ENCODE measurements at regions not wholly inside any gene's neighbourhood (a gene's known extent, or its start where the extent isn't known, plus 50 kb on each side); places are given as distances from the start of the nearest gene placed in this dataset.

DNA sequence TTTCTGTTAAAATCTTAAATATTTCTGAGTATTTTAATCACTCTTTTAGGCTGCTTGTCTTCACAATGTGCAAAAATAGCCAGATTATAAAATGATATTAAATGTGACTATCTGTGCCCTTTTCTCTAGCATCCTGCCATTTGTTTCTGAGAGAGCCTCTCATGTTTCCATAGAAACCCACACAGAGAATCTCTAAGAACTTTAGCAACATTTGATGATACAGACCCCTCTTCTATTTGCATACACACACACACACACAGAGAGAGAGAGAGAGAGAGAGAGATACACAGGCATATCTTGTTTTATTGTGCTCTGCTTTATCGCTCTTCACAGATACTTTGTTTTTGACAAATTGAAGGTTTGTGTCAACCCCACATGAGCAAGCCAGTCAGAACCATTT lies 134.5 kb upstream of the DDX18 start:
- no peak overlapping the region for H3K27ac Mint-ChIP-seq (ENCODE audit: low read depth, unreplicated experiment)
- peaks cover 5% of the 10 kb centered on the region for H3K36me3 Mint-ChIP-seq (ENCODE audit: insufficient read depth, unreplicated experiment)
- ChIA-PET POLR2A (no interaction called here), CTCF (no interaction called here)
- intact Hi-C loops (cut with micrococcal nuclease): no loop called here
- no peak overlapping the region for H3K4me3 Mint-ChIP-seq (ENCODE audit: unreplicated experiment)
- peaks cover 8% of the 10 kb centered on the region for H3K9me3 Mint-ChIP-seq (ENCODE audit: unreplicated experiment)
- no peak for DNase-seq (ENCODE audit: unreplicated experiment)
- no peak for TF ChIP-seq CTCF (IDR thresholded peaks at IDR 0.05; ENCODE audit: unreplicated experiment)
- H3K27me3 Mint-ChIP-seq (ENCODE audit: insufficient read depth, unreplicated experiment): no peaks in the 10 kb centered on the region
- peaks cover 7% of the 10 kb centered on the region for H3K4me1 Mint-ChIP-seq (ENCODE audit: insufficient read depth, unreplicated experiment)
- BruUV-seq (replicated peaks): no TSS peak

DNA sequence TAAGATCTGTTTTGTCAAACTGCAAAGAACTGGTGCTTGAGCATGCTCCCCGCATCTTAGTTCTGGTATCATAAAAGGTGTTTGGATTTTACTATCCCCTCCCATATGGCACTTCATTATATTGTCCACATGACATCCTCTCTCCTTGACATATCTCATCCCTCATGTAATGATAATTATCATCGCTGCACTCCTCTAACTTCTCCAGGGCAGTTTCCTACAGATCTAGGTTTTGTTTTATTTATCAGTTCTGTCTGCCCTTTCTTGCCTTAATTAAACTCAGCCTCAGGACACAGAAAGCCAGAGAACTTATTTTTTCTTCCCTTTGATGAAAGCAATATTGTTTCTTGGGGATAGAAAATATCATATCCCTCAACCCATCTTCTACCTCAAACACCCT lies 129.6 kb upstream of the DDX18 start:
- no peak for DNase-seq (ENCODE audit: unreplicated experiment)
- intact Hi-C loops (cut with micrococcal nuclease): no loop called here
- H3K4me3 Mint-ChIP-seq (ENCODE audit: unreplicated experiment): no peak overlapping the region
- H3K27ac Mint-ChIP-seq (ENCODE audit: low read depth, unreplicated experiment): no peak overlapping the region
- H3K36me3 Mint-ChIP-seq (ENCODE audit: insufficient read depth, unreplicated experiment): no peaks in the 10 kb centered on the region
- no peaks in the 10 kb centered on the region for H3K4me1 Mint-ChIP-seq (ENCODE audit: insufficient read depth, unreplicated experiment)
- H3K27me3 Mint-ChIP-seq (ENCODE audit: insufficient read depth, unreplicated experiment): no peaks in the 10 kb centered on the region
- peaks cover 8% of the 10 kb centered on the region for H3K9me3 Mint-ChIP-seq (ENCODE audit: unreplicated experiment)
- CTCF ChIA-PET: no interaction called here
- no peak for TF ChIP-seq CTCF (IDR thresholded peaks at IDR 0.05; ENCODE audit: unreplicated experiment)
- no TSS peak for BruUV-seq (replicated peaks)
- POLR2A ChIA-PET: no interaction called here

GRCh38 chr2:117686699-117687098 lies 127.8 kb upstream of the DDX18 start:
- no peak for TF ChIP-seq CTCF (IDR thresholded peaks at IDR 0.05; ENCODE audit: unreplicated experiment)
- no peaks in the 10 kb centered on the region for H3K27me3 Mint-ChIP-seq (ENCODE audit: insufficient read depth, unreplicated experiment)
- ChIA-PET CTCF (interaction anchor here (0.6 kb wide), 1 partner anchor 660 kb away, joined by 3 read pairs; no protein-coding TSS in a partner anchor), POLR2A (no interaction called here)
- H3K9me3 Mint-ChIP-seq (ENCODE audit: unreplicated experiment): peaks cover 8% of the 10 kb centered on the region
- H3K4me3 Mint-ChIP-seq (ENCODE audit: unreplicated experiment): no peak overlapping the region
- DNase-seq (ENCODE audit: unreplicated experiment): no peak
- intact Hi-C loops (cut with micrococcal nuclease): no loop called here
- no peaks in the 10 kb centered on the region for H3K4me1 Mint-ChIP-seq (ENCODE audit: insufficient read depth, unreplicated experiment)
- BruUV-seq (replicated peaks): no TSS peak
- no peaks in the 10 kb centered on the region for H3K36me3 Mint-ChIP-seq (ENCODE audit: insufficient read depth, unreplicated experiment)
- no peak overlapping the region for H3K27ac Mint-ChIP-seq (ENCODE audit: low read depth, unreplicated experiment)

DNA sequence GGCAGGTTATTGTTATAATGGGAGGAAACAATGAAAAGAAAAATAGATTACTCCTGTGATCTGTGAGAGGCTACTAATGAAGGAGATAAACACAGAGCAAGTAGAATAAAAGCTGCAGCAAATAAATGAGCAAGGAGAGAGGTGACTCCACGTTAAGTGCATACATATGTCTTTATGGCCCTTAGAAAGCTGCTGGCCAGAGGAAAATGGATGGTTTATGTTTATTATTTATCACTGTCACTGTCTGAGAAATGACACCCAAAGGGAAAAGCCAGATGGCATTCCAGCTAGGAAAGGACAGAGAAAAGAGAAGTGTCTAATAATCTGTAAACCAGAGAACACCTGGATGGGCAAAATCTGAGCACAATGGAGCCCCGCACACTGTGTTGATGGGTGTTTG lies 122.9 kb upstream of the DDX18 start:
- no TSS peak for BruUV-seq (replicated peaks)
- no peak overlapping the region for H3K4me3 Mint-ChIP-seq (ENCODE audit: unreplicated experiment)
- intact Hi-C loops (cut with micrococcal nuclease): no loop called here
- no peak overlapping the region for H3K27ac Mint-ChIP-seq (ENCODE audit: low read depth, unreplicated experiment)
- no peak for DNase-seq (ENCODE audit: unreplicated experiment)
- ChIA-PET CTCF (no interaction called here), POLR2A (no interaction called here)
- TF ChIP-seq CTCF (IDR thresholded peaks at IDR 0.05; ENCODE audit: unreplicated experiment): no peak
- H3K4me1 Mint-ChIP-seq (ENCODE audit: insufficient read depth, unreplicated experiment): no peaks in the 10 kb centered on the region
- H3K36me3 Mint-ChIP-seq (ENCODE audit: insufficient read depth, unreplicated experiment): no peaks in the 10 kb centered on the region
- H3K27me3 Mint-ChIP-seq (ENCODE audit: insufficient read depth, unreplicated experiment): no peaks in the 10 kb centered on the region
- H3K9me3 Mint-ChIP-seq (ENCODE audit: unreplicated experiment): no peaks in the 10 kb centered on the region
